ENCODE measurements at regions not wholly inside any gene's neighbourhood (a gene's known extent, or its start where the extent isn't known, plus 50 kb on each side); places are given as distances from the start of the nearest gene placed in this dataset.

GRCh38 chr18:8980918-8981317, 121.6 kb upstream of the NDUFV2 start (continued):
- TF ChIP-seq BCL11A (IDR thresholded peaks at IDR 0.05; ENCODE audit: low read depth in 2 of 2, low read length in 2 of 2) = no peak
- TF ChIP-seq JUN (IDR thresholded peaks at IDR 0.05; ENCODE audit: low read depth, low read length) = no peak
- TF ChIP-seq POLR2AphosphoS5 (IDR thresholded peaks at IDR 0.05; ENCODE audit: low read depth, low read length) = no peak
- no peak for TF ChIP-seq KDM5A (IDR thresholded peaks at IDR 0.05; ENCODE audit: low read length)
- TF ChIP-seq CHD1 (IDR thresholded peaks at IDR 0.05; ENCODE audit: low read depth, low read length) = no peak
- TF ChIP-seq TAF7 (optimal IDR thresholded peaks at IDR 0.05; ENCODE audit: borderline replicate concordance, low read depth, low read length) = no peak
- no peak for TF ChIP-seq CBX8 (IDR thresholded peaks at IDR 0.05; ENCODE audit: borderline replicate concordance, low read depth, low read length)
- TF ChIP-seq ATF2 (IDR thresholded peaks at IDR 0.05; ENCODE audit: low read length) = no peak

Data from H1 (cell line).